SK-N-SH treated with all-trans-retinoic acid at 6 μM for 48 hours (cell line): ENCODE measurements at regions not wholly inside any gene's neighbourhood (a gene's known extent, or its start where the extent isn't known, plus 50 kb on each side); places are given as distances from the start of the nearest gene placed in this dataset.

Experiments
- ATAC-seq: fragments of 200-7000 bp; cut with Tn5 transposase; 3 replicates; pipeline ENCODE4 v1.9.1; 2020; ENCODE audit warnings: mild to moderate bottlenecking, moderate library complexity
- BACH2 ChIP-seq: fragments of 250-450 bp; sonication (Bioruptor Pico); IDR thresholded peaks from 2 replicates; pipeline ENCODE4 v1.9.0; 2021; ENCODE audit warnings: mild to moderate bottlenecking, borderline replicate concordance
- CSDC2 ChIP-seq: fragments of 250-450 bp; sonication (Bioruptor Pico); IDR thresholded peaks from 2 replicates; pipeline ENCODE4 v1.5.0; 2020; ENCODE audit warnings: mild to moderate bottlenecking, moderate library complexity
- CSRNP3 ChIP-seq: fragments of 250-450 bp; sonication (Bioruptor Pico); IDR thresholded peaks from 2 replicates; pipeline ENCODE4 v1.5.1; 2021; ENCODE audit warnings: mild to moderate bottlenecking, moderate library complexity
- ESRRG ChIP-seq: fragments of 250-450 bp; sonication (Bioruptor Pico); IDR thresholded peaks from 2 replicates; pipeline ENCODE4 v1.6.1; 2021; ENCODE audit warnings: mild to moderate bottlenecking
- ISL1 ChIP-seq: fragments of 250-450 bp; sonication (Bioruptor Pico); IDR thresholded peaks from 2 replicates; pipeline ENCODE4 v2.1.2; 2022; ENCODE audit warnings: mild to moderate bottlenecking, moderate library complexity
- OSR1 ChIP-seq: fragments of 250-450 bp; sonication (Bioruptor Pico); IDR thresholded peaks from 2 replicates; pipeline ENCODE4 v1.8.0; 2022; ENCODE audit warnings: moderate library complexity, mild to moderate bottlenecking, inconsistent platforms
- PPARA ChIP-seq: fragments of 250-450 bp; sonication (Bioruptor Pico); IDR thresholded peaks from 2 replicates; pipeline ENCODE4 v1.5.0; 2020; ENCODE audit warnings: mild to moderate bottlenecking, borderline replicate concordance
- RARB ChIP-seq: fragments of 250-450 bp; sonication (Bioruptor Pico); IDR thresholded peaks from 2 replicates; pipeline ENCODE4 v1.8.0; 2021; ENCODE audit warnings: mild to moderate bottlenecking, moderate library complexity
- SNAI2 ChIP-seq: fragments of 250-450 bp; sonication (Bioruptor Pico); IDR thresholded peaks from 2 replicates; pipeline ENCODE4 v1.5.0; 2020; ENCODE audit warnings: mild to moderate bottlenecking, moderate library complexity
- TCF4 ChIP-seq: fragments of 250-450 bp; sonication (Bioruptor Pico); IDR thresholded peaks from 2 replicates; pipeline ENCODE4 v1.8.0; 2021; ENCODE audit warnings: mild to moderate bottlenecking, moderate library complexity, borderline replicate concordance
- TOX ChIP-seq: fragments of 250-450 bp; sonication (Bioruptor Pico); IDR thresholded peaks from 2 replicates; pipeline ENCODE4 v1.8.0; 2021; ENCODE audit warnings: mild to moderate bottlenecking, moderate library complexity, borderline replicate concordance
- ZC3H10 ChIP-seq: fragments of 250-450 bp; sonication (Bioruptor Pico); IDR thresholded peaks from 2 replicates; pipeline ENCODE4 v1.5.1; 2021; ENCODE audit warnings: mild to moderate bottlenecking, moderate library complexity
- ZFP3 ChIP-seq: fragments of 250-450 bp; sonication (Bioruptor Pico); IDR thresholded peaks from 2 replicates; pipeline ENCODE4 v1.5.0; 2020; ENCODE audit warnings: mild to moderate bottlenecking, moderate library complexity
- ZFP30 ChIP-seq: fragments of 450-650 bp; formaldehyde crosslinking; IDR thresholded peaks from 2 replicates; pipeline ENCODE4 v1.5.0; 2022; ENCODE audit warnings: mild to moderate bottlenecking, moderate library complexity
- ZNF565 ChIP-seq: fragments of 450-650 bp; formaldehyde crosslinking; conservative IDR thresholded peaks from 2 replicates; pipeline ENCODE4 v1.5.0; 2020; ENCODE audit warnings: low read depth, mild to moderate bottlenecking, moderate library complexity
- ZNF70 ChIP-seq: fragments of 450-650 bp; formaldehyde crosslinking; IDR thresholded peaks from 2 replicates; pipeline ENCODE4 v1.5.0; 2020; ENCODE audit warnings: mild to moderate bottlenecking, moderate library complexity
- ZNF8 ChIP-seq: fragments of 450-650 bp; formaldehyde crosslinking; IDR thresholded peaks from 2 replicates; pipeline ENCODE4 v1.5.0; 2020; ENCODE audit warnings: mild to moderate bottlenecking, moderate library complexity
- TF ChIP-seq, protein P1 (sequence below): fragments of 250-450 bp; sonication (Bioruptor Pico); IDR thresholded peaks from 2 replicates; pipeline ENCODE4 v1.5.1; 2020; ENCODE audit warnings: low read depth, mild to moderate bottlenecking, moderate library complexity
- TF ChIP-seq, protein P2 (sequence below): fragments of 250-450 bp; sonication (Bioruptor Pico); IDR thresholded peaks from 2 replicates; pipeline ENCODE4 v1.5.0; 2020; ENCODE audit warnings: mild to moderate bottlenecking, moderate library complexity
- TF ChIP-seq, protein P3 (sequence below): fragments of 250-450 bp; sonication (Bioruptor Pico); IDR thresholded peaks from 2 replicates; pipeline ENCODE4 v1.8.0; 2021; ENCODE audit warnings: low read depth, mild to moderate bottlenecking, moderate library complexity, borderline replicate concordance

- no peak for TF ChIP-seq ZNF565 (CRISPR knock-in tag)
- no peak for TF ChIP-seq ESRRG (CRISPR knock-in tag)
- TF ChIP-seq ZFP30 = no peak
- TF ChIP-seq, protein P1, sequence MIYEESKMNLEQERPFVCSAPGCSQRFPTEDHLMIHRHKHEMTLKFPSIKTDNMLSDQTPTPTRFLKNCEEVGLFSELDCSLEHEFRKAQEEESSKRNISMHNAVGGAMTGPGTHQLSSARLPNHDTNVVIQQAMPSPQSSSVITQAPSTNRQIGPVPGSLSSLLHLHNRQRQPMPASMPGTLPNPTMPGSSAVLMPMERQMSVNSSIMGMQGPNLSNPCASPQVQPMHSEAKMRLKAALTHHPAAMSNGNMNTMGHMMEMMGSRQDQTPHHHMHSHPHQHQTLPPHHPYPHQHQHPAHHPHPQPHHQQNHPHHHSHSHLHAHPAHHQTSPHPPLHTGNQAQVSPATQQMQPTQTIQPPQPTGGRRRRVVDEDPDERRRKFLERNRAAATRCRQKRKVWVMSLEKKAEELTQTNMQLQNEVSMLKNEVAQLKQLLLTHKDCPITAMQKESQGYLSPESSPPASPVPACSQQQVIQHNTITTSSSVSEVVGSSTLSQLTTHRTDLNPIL (CRISPR knock-in tag) = no peak
- TF ChIP-seq OSR1 (CRISPR knock-in tag) = no peak
- TF ChIP-seq BACH2 (CRISPR knock-in tag) = no peak
- TF ChIP-seq, protein P2, sequence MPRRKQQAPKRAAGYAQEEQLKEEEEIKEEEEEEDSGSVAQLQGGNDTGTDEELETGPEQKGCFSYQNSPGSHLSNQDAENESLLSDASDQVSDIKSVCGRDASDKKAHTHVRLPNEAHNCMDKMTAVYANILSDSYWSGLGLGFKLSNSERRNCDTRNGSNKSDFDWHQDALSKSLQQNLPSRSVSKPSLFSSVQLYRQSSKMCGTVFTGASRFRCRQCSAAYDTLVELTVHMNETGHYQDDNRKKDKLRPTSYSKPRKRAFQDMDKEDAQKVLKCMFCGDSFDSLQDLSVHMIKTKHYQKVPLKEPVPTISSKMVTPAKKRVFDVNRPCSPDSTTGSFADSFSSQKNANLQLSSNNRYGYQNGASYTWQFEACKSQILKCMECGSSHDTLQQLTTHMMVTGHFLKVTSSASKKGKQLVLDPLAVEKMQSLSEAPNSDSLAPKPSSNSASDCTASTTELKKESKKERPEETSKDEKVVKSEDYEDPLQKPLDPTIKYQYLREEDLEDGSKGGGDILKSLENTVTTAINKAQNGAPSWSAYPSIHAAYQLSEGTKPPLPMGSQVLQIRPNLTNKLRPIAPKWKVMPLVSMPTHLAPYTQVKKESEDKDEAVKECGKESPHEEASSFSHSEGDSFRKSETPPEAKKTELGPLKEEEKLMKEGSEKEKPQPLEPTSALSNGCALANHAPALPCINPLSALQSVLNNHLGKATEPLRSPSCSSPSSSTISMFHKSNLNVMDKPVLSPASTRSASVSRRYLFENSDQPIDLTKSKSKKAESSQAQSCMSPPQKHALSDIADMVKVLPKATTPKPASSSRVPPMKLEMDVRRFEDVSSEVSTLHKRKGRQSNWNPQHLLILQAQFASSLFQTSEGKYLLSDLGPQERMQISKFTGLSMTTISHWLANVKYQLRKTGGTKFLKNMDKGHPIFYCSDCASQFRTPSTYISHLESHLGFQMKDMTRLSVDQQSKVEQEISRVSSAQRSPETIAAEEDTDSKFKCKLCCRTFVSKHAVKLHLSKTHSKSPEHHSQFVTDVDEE (CRISPR knock-in tag) = no peak
- TF ChIP-seq ZNF70 (CRISPR knock-in tag) = no peak
- TF ChIP-seq ZFP3 (CRISPR knock-in tag) = no peak
- ATAC-seq = no peak
These were observed 120.4 kb upstream of the SERPINE2 start for GRCh38 chr2:224159345-224159928.

GRCh38 chr2:224158831-224159230 is 119.7 kb upstream of the SERPINE2 start:
- ATAC-seq = no peak
- TF ChIP-seq ESRRG (CRISPR knock-in tag) (no peak), ZNF8 (CRISPR knock-in tag) (no peak), TCF4 (no peak), ZC3H10 (no peak), TOX (no peak), RARB (CRISPR knock-in tag) (no peak), ZFP3 (CRISPR knock-in tag) (no peak), CSDC2 (no peak), BACH2 (CRISPR knock-in tag) (no peak), CSRNP3 (CRISPR knock-in tag) (no peak), ZNF70 (CRISPR knock-in tag) (no peak), ZFP30 (no peak), SNAI2 (no peak), ISL1 (CRISPR knock-in tag) (no peak), PPARA (CRISPR knock-in tag) (no peak), ZNF565 (CRISPR knock-in tag) (no peak)
- TF ChIP-seq, protein P3, sequence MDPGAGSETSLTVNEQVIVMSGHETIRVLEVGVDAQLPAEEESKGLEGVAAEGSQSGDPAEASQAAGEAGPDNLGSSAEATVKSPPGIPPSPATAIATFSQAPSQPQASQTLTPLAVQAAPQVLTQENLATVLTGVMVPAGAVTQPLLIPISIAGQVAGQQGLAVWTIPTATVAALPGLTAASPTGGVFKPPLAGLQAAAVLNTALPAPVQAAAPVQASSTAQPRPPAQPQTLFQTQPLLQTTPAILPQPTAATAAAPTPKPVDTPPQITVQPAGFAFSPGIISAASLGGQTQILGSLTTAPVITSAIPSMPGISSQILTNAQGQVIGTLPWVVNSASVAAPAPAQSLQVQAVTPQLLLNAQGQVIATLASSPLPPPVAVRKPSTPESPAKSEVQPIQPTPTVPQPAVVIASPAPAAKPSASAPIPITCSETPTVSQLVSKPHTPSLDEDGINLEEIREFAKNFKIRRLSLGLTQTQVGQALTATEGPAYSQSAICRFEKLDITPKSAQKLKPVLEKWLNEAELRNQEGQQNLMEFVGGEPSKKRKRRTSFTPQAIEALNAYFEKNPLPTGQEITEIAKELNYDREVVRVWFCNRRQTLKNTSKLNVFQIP = no peak
- TF ChIP-seq, protein P1 (CRISPR knock-in tag) = no peak
- TF ChIP-seq, protein P2 (CRISPR knock-in tag) = no peak
